ENCODE measurements at regions not wholly inside any gene's neighbourhood (a gene's known extent, or its start where the extent isn't known, plus 50 kb on each side); places are given as distances from the start of the nearest gene placed in this dataset.

DNA sequence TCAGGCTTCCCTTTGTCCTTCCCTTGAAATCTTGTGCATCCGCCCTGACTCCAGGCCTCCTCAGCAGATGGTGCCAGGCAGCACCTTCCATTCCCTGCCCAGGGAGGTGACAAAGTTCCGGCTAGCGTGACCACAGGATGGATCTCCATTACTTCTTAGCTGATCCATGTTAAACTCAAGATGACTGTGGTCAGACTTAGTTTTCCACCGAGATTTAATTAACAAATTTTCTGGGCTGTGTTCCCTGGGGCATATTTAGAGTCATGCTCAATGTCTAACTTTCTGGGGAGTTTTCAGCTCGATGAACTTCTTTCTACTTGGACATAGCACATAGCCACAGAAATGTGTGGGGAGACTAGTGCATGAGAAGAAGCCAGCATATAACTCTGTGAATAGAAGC lies 215.1 kb upstream of the SFRP2 start:
- DNase-seq (ENCODE audit: low spot score): no peak
- no peak for TF ChIP-seq CTCF (IDR thresholded peaks at IDR 0.05; ENCODE audit: borderline replicate concordance, control extremely low read depth, extremely low read depth, insufficient read depth, missing control alignments)
- in situ Hi-C loops (cut with MboI; ENCODE audit: low sequenced_read_pairs, unreplicated experiment): no loop called here

DNA sequence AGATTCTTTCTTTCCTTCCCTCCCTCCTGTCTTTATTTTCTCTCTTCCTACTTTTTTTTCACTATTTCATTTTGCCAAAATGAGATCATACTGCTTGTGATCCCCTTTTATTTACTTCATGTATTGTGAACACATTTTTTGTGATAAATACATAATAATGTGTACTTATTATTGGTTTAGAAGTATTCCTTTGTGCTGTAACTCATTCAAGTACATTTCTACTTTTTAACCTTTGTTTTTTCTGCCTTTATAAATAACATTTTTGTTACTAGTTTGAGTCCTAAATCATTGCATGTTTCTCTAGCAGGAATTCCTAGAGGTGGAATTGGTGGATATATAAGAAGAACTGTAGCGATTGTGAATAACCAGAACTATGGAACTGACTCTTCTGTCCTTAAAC lies 214.5 kb upstream of the SFRP2 start:
- in situ Hi-C loops (cut with MboI; ENCODE audit: low sequenced_read_pairs, unreplicated experiment): no loop called here
- no peak for TF ChIP-seq CTCF (IDR thresholded peaks at IDR 0.05; ENCODE audit: borderline replicate concordance, control extremely low read depth, extremely low read depth, insufficient read depth, missing control alignments)
- DNase-seq (ENCODE audit: low spot score): no peak

DNA sequence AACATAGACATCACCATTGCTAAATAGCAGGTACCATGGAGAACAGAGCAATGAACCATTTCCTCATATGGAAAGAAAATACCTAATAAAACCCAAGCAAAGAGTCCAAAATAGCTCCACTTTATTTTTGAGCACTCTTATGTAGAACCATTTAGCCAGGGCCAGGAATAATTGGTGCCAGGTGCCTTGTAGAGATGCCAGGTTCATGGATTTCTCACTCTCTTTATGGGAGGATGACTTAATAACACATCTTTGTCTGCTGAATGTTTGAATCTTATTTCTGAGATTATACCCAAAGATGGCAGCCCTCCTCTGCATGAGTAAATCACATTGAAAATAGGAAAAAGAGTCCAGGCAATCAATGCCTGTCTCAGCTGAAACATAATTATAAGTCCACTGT lies 212.3 kb upstream of the SFRP2 start:
- TF ChIP-seq CTCF (IDR thresholded peaks at IDR 0.05; ENCODE audit: borderline replicate concordance, control extremely low read depth, extremely low read depth, insufficient read depth, missing control alignments): no peak
- in situ Hi-C loops (cut with MboI; ENCODE audit: low sequenced_read_pairs, unreplicated experiment): no loop called here
- DNase-seq (ENCODE audit: low spot score): no peak

DNA sequence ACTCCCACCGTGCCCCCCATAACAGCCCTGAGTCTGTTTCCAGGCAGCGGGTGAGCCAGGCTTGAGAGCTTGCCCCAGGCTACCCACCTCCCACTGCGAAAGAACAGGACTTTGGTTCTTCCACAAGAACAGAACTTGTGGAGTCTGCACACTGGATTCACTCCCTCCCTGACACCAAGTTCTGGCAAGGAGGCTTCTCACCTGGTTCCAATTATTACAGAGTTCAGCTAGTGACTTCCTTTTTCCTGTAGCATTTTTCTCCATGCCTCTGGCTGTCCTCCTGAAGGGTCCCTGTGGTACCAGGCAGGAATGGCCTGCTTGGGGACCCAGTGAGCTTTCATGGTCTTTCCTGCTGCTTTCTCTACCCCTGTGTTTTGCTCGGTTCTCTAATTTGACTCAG lies 208.6 kb upstream of the SFRP2 start:
- DNase-seq (ENCODE audit: low spot score): no peak
- in situ Hi-C loops (cut with MboI; ENCODE audit: low sequenced_read_pairs, unreplicated experiment): no loop called here
- TF ChIP-seq CTCF (IDR thresholded peaks at IDR 0.05; ENCODE audit: borderline replicate concordance, control extremely low read depth, extremely low read depth, insufficient read depth, missing control alignments): no peak

- no peak for TF ChIP-seq CTCF (IDR thresholded peaks at IDR 0.05; ENCODE audit: borderline replicate concordance, control extremely low read depth, extremely low read depth, insufficient read depth, missing control alignments)
- DNase-seq (ENCODE audit: low spot score): no peak
- in situ Hi-C loops (cut with MboI; ENCODE audit: low sequenced_read_pairs, unreplicated experiment): no loop called here
Observed at GRCh38 chr4:153989505-153989904, 200.6 kb upstream of the SFRP2 start.

DNA sequence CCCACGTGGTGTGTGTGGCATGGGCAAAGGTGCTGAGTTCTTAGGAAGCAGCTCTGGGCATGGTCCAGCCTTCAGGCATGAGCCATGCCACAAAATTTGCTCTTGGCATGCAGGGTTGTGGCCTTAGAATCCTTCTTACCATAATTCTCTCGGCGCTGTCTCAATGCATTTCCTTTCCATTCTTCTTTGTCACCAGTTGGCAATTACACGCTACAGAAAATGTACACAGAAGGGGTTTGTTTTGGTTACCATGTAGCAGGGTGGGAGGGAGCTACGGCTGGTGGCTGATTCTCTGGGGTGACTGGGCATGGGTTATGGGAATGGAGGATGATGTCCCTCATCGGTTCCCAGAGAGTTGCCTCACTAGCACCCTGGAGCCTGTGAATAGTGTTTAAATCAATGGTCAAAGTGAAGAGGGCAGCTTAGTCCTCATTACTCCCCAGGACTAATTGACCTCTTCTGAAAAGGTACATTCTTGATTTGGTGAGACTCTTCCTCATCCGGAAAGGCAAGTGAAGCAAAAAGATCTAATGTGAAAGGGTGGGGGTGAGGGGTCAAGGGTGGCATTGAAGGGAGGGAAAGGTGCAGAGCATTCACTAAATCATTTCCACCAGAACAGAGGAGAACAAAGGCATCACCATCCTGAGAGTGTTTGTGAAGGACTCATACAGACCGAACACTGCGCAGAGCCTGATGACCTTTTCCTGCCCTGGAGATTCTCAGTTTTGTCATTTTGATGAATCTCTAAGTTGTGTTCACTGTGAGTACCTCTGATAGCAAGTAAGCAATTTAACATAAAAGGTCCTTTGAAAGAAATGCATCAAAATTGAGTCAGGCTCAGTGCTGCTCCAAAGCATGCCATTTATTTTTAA lies 199.8 kb upstream of the SFRP2 start:
- DNase-seq (ENCODE audit: low spot score): no peak
- no peak for TF ChIP-seq CTCF (IDR thresholded peaks at IDR 0.05; ENCODE audit: borderline replicate concordance, control extremely low read depth, extremely low read depth, insufficient read depth, missing control alignments)
- in situ Hi-C loops (cut with MboI; ENCODE audit: low sequenced_read_pairs, unreplicated experiment): no loop called here

All from GM13976 (cell line).